Heart left ventricle (tissue), 13 donors: ENCODE measurements at regions not wholly inside any gene's neighbourhood (a gene's known extent, or its start where the extent isn't known, plus 50 kb on each side); places are given as distances from the start of the nearest gene placed in this dataset.

Source experiments
- CTCF ChIP-seq, 12 donors: fragments of 200-600 bp; sonication (generic) in 4 of 12; IDR thresholded peaks; one replicate each; pipeline versions ENCODE4 v1.5.0 to v1.8.0; 2018 to 2022; ENCODE audit warnings: antibody characterized with exemption in 12 of 12, mild to moderate bottlenecking in 5 of 12
- POLR2A ChIP-seq, 2 donors: fragments of 450-650 bp; IDR thresholded peaks; one replicate each; pipeline ENCODE4 v1.6.1; 2017; ENCODE audit warnings: antibody characterized with exemption in 2 of 2, mild to moderate bottlenecking in 2 of 2, moderate library complexity in 2 of 2
- donor health status: ischemic (EF 13 %, LVEDD 7.1; RV severe dilation, severe dysfunction).
- donor health status: DM: no; HTN: yes; CAD: no.
- donor health status: DM: no; HTN: no; CAD: no.
- donor health status: ischemic (EF 25% LVEDD 6.9; RV normal size, moderate dysfunction).
- donor health status: ischemic (EF 25% LVEDD 5.7; RV mildly dilated, moderate dysfunction).
- donor health status: ischemic (EF 35%, LVEDD 5.7; RV mildly dilated, moderate dysfunction).
- donor health status: nonischemic (EF 11% LVEDD 7.7; RV severe dilation, severe dysfunction).
- donor health status: DM: yes; HTN: yes; CAD: no.
- donor health status: PGD.
- donor health status: ischemic (EF 29% LVEDD 5.4; RV normal size, mild dysfunction).
- donor health status: nonischemic (EF 23%, LVEDD 6.1; RV moderate dilation, normal function).

GRCh38 chrX:45784590-45784989, 583.9 kb upstream of the DIPK2B start:
- no peak for TF ChIP-seq CTCF (IDR thresholded peaks at IDR 0.05)
- TF ChIP-seq POLR2A (IDR thresholded peaks at IDR 0.05), result no peak
